Mesenteric fat pad (tissue), 1 donor: ENCODE measurements at regions not wholly inside any gene's neighbourhood (a gene's known extent, or its start where the extent isn't known, plus 50 kb on each side); places are given as distances from the start of the nearest gene placed in this dataset.

Experiments used
- DNase-seq: peaks from one replicate; pipeline ENCODE4 v3.0.0-alpha.2; 2020; ENCODE audit warnings: low spot score
- donor health status: DM: yes; HTN: yes; CAD: no.

GRCh38 chr6:209432-210103, 82.7 kb upstream of the DUSP22 start:
- DNase-seq, result no peak

GRCh38 chr6:210104-210456, 82.2 kb upstream of the DUSP22 start:
- DNase-seq, result no peak

DNA sequence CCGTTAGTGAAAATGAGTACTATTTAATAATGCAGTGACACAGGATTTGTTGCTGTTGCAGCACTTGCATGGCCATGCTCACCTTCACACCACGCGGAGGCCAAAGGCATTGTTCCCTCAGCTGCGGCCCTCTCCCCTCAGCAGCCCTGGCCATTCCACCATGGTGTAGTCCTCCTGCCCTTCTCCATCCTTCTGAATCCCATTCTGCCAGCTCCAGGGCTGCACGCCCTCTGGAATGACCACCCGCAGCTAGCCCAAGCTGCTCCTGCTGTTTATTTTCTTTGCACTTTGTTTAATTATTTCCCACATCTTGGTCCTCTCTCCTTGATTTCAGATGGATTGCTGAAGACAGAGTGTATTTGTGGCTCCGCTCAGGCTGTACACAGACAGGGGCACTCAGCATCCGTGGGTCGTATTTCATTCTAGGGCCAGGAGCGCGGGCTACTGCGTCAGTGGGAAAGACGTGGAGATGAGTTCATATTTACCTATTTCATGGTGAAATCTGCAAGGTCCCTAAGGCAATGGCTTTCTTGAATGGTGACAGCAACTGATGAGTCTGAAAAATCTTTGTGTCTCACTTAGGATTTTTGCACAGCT, 81.4 kb upstream of the DUSP22 start:
- DNase-seq, result no peak

DNA sequence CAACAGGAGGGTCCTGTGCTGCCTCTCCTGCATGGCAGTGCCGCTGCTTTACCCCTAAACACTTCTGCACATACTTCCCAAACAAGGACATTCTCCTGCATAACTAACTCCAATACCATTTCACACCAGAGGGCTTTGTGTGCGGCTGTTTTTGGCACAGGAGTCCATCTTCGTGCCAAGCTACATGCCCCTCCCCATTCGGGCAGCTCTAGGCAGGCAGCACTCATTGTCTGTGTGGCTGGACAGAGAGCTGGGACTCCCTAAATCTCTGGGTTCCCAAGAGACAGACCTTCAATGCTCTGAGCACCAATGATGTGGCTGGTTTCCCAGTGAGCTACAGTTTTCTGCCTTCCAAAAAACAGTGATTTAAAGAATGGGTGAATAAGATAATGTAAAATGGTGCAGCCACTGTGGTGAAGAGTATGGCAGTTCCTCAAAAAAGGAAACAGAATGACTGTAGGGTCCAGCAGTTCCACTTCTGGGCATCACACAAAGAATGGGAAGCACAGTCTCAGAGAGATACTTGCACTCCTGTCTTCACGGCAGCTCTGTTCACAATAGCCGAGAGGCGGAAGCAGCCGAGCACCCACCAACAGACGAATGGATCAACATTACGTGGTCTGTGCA, 80.3 kb upstream of the DUSP22 start:
- no peak for DNase-seq

- no peak for DNase-seq
Observed at GRCh38 chr6:213284-213683, 79.0 kb upstream of the DUSP22 start.

- DNase-seq, result no peak
Observed at GRCh38 chr6:214428-214827, 77.9 kb upstream of the DUSP22 start.

- DNase-seq, result no peak
Observed at GRCh38 chr6:215335-216034, 76.8 kb upstream of the DUSP22 start.

- DNase-seq, result no peak
Observed at GRCh38 chr6:217048-217659, 75.1 kb upstream of the DUSP22 start.

- no peak for DNase-seq
Observed at GRCh38 chr6:218153-219018, 73.9 kb upstream of the DUSP22 start.

DNA sequence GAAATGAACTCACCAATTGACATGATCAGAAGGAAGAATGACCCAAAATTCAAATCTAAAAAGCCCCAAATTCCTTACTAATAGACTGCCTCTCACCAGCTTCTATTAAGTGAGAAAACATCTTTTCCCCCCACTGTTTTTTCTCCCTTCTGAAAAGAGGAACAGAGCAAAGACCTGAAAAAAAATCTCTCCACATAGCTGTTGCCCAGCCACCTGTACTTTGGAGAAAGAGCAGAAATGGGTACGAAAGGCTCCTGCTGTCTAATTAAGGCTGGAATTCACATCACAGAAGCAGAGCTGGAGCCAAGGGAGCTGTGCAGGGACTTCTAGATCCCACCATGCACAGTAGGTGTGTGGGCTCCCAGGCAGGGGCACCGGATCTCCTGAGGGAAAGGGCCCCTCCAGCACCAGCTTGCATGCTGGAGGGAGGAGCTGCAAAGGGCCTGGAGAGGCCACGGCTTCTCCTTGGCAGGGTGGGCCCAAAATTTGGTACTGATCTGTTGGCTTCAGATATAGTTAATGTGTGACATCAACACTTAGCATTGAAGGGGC, 73.2 kb upstream of the DUSP22 start:
- no peak for DNase-seq

DNA sequence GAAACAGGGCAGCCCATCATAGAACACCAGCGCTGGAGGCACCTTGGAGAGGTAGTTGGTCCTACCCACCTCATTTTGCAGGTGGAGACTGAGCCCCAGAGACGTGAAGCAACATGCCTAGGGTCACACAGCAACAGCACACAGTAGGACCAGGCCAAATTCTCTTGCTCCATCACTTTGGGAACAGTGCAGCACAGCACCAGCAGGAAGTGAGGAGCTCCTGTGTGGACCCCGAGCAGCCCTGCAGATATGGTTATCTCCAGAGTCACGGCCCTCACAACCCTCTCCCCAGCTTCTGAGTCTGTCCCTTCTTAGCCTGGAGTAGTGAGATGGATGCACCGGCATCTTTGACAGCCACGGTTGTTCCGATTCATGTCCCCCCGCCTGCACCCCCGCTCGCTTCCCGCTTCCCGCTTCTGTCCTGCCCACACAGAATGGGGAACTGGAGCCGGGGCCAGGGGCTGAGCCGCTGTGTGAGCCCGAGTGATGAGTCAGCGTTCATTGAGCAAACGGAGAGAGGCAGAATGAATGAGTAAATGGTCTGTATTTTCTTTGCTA, 72.6 kb upstream of the DUSP22 start:
- no peak for DNase-seq

- DNase-seq, result no peak
Observed at GRCh38 chr6:220312-220711, 72.0 kb upstream of the DUSP22 start.

DNA sequence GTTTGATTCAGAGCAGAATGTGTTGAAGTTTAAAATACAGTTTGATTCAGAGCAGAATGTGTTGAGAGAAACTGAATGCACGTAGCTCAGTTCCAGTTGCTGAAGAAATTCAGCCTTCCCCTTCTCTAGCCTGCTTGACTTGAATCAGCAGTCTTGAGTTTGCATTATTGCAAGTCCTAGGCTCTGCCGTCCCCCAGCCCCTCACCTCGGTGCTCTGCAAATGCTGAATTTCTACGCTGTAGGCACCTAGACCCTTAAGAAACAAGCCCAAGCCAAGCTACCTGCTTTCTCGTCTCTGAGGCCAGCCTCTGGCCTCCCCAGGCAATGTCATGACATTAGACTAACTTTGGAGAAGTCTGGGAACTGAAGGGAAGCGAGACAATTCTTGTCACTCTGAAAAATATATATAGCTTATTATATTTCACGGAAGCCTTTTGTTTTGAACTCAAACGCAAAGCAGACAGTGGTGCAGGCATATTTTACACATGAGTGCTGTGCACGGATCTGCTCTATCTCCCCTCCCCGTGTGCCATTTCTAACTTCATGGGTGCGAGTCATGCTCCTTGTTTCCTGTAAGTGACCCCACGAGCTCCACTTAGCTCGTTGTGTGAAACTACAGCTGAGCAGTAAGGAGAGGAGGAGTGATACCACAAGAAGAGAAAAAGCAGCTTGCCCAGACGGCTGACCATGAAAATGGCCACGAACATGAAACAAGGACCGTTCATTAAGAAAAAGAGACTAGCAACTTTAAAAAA, 71.4 kb upstream of the DUSP22 start:
- no peak for DNase-seq

- no peak for DNase-seq
Observed at GRCh38 chr6:221531-222349, 70.5 kb upstream of the DUSP22 start.

GRCh38 chr6:222468-222867, 69.8 kb upstream of the DUSP22 start:
- DNase-seq, result no peak

GRCh38 chr6:223136-223535, 69.2 kb upstream of the DUSP22 start:
- no peak for DNase-seq

- DNase-seq, result no peak
Observed at GRCh38 chr6:223763-224162, 68.5 kb upstream of the DUSP22 start.

DNA sequence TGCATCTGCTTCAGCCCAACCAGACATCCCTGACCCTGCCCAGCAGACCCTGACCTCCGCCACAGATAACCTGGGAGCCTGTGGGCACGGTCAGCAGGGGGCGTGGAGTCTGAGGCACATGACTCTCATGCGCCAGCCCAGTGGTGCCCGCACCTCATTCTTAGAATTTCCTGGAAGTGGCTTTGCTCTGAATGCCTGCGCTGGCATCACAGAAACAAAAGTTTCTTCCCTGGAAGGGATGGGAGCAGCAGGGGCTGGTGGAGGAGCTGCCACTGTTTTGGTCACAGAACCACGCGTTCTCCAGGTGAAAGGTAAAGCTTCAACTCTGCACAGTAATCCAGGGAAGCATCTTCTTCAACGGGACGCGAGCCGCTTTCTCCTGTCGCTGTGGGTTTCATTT, 67.9 kb upstream of the DUSP22 start:
- DNase-seq, result no peak
